ENCODE measurements at regions not wholly inside any gene's neighbourhood (a gene's known extent, or its start where the extent isn't known, plus 50 kb on each side); places are given as distances from the start of the nearest gene placed in this dataset.

- Histone ChIP-seq H3K36me3 (no peaks in the 10 kb centered on the region), H3K27me3 (peaks cover 5% of the 10 kb centered on the region; the same call in 1 of the 2 replicates), H3K4me3 (no peak overlapping the region), H3K27ac (no peak overlapping the region), H3K9me3 (replicated peaks) (no peaks in the 10 kb centered on the region), H3K4me1 (no peaks in the 10 kb centered on the region)
- no peak for DNase-seq
These were observed 300.3 kb upstream of the IGFBP7 start for GRCh38 chr4:57410331-57411052.

- Histone ChIP-seq H3K4me3 (no peak overlapping the region), H3K27me3 (peaks cover 5% of the 10 kb centered on the region; the same call in 1 of the 2 replicates), H3K27ac (no peak overlapping the region), H3K36me3 (no peaks in the 10 kb centered on the region), H3K4me1 (no peaks in the 10 kb centered on the region), H3K9me3 (replicated peaks) (no peaks in the 10 kb centered on the region)
- DNase-seq, result no peak
These were observed 295.2 kb upstream of the IGFBP7 start for GRCh38 chr4:57405359-57405758.

- Histone ChIP-seq H3K9me3 (replicated peaks) (no peaks in the 10 kb centered on the region), H3K27me3 (peaks cover 5% of the 10 kb centered on the region; the same call in 1 of the 2 replicates), H3K36me3 (no peaks in the 10 kb centered on the region), H3K4me3 (no peak overlapping the region), H3K27ac (no peak overlapping the region), H3K4me1 (no peaks in the 10 kb centered on the region)
- no peak for DNase-seq
These were observed 294.3 kb upstream of the IGFBP7 start for GRCh38 chr4:57404483-57404882.

- DNase-seq, result no peak
- Histone ChIP-seq H3K4me3 (no peak overlapping the region), H3K9me3 (replicated peaks) (no peaks in the 10 kb centered on the region), H3K27me3 (peaks cover 5% of the 10 kb centered on the region; the same call in 1 of the 2 replicates), H3K4me1 (no peaks in the 10 kb centered on the region), H3K27ac (no peak overlapping the region), H3K36me3 (no peaks in the 10 kb centered on the region)
These were observed 293.4 kb upstream of the IGFBP7 start for GRCh38 chr4:57403591-57403990.

DNA sequence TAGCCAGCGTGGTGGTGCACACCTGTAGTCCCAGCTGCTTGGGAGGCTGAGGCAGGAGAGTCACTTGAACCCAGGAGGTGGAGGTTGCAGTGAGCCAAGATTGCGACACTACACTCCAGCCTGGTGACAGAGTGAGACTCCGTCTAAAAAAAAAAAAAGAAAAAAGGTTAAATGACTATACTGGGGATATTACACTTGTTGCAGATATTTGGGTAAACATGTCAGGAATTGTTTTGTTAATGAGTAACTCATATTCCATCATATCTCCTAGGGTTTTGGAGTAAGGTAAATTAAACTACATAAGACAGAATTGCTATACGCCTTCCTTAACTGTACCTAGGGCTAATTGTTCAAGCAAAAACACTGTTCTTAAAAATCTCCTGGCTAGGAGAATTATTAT lies 291.4 kb upstream of the IGFBP7 start:
- no peak for DNase-seq
- Histone ChIP-seq H3K27me3 (no peaks in the 10 kb centered on the region), H3K36me3 (no peaks in the 10 kb centered on the region), H3K27ac (no peak overlapping the region), H3K9me3 (replicated peaks) (no peaks in the 10 kb centered on the region), H3K4me3 (no peak overlapping the region), H3K4me1 (no peaks in the 10 kb centered on the region)

GRCh38 chr4:57378766-57379165 lies 268.6 kb upstream of the IGFBP7 start:
- Histone ChIP-seq H3K9me3 (replicated peaks) (no peaks in the 10 kb centered on the region; the same call in 1 of the 2 replicates), H3K27me3 (no peaks in the 10 kb centered on the region), H3K4me3 (no peak overlapping the region), H3K4me1 (no peaks in the 10 kb centered on the region), H3K27ac (no peak overlapping the region), H3K36me3 (no peaks in the 10 kb centered on the region)
- no peak for DNase-seq

GRCh38 chr4:57374866-57375595 lies 264.8 kb upstream of the IGFBP7 start:
- H3K4me3 ChIP-seq, result no peak overlapping the region
- H3K4me1 ChIP-seq, result no peaks in the 10 kb centered on the region
- H3K27me3 ChIP-seq, result no peaks in the 10 kb centered on the region
- H3K27ac ChIP-seq, result no peak overlapping the region
- no peaks in the 10 kb centered on the region for H3K36me3 ChIP-seq
- no peak for DNase-seq
- H3K9me3 ChIP-seq (replicated peaks), result no peaks in the 10 kb centered on the region; the same call in 1 of the 2 replicates

DNA sequence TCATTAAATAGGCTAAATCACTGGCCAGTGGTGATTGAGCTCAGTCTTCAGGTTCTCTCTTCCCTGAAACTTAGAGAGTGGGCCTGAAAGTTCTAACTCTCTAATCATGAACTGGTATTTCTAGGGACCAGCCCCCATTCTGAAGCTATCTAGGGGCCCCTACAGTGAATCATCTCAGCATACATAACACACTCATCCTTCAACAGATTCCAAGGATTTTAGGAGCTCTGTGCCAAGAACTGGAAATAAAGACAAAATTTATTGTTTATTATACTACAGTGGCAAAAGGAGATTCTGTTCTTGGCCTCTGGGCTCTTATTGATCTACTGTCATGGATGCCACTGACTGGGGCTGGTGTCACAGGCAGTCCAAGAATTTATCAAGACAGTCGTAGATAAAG lies 263.8 kb upstream of the IGFBP7 start:
- no peak overlapping the region for H3K4me3 ChIP-seq
- H3K9me3 ChIP-seq (replicated peaks), result no peaks in the 10 kb centered on the region
- no peaks in the 10 kb centered on the region for H3K4me1 ChIP-seq
- no peak for DNase-seq
- H3K27ac ChIP-seq, result no peak overlapping the region
- H3K36me3 ChIP-seq, result no peaks in the 10 kb centered on the region
- no peaks in the 10 kb centered on the region for H3K27me3 ChIP-seq

GRCh38 chr4:57371671-57372070 lies 261.5 kb upstream of the IGFBP7 start:
- no peaks in the 10 kb centered on the region for H3K9me3 ChIP-seq (replicated peaks)
- no peak overlapping the region for H3K27ac ChIP-seq
- H3K36me3 ChIP-seq, result no peaks in the 10 kb centered on the region
- DNase-seq, result no peak
- no peak overlapping the region for H3K4me3 ChIP-seq
- H3K4me1 ChIP-seq, result no peaks in the 10 kb centered on the region
- no peaks in the 10 kb centered on the region for H3K27me3 ChIP-seq

DNA sequence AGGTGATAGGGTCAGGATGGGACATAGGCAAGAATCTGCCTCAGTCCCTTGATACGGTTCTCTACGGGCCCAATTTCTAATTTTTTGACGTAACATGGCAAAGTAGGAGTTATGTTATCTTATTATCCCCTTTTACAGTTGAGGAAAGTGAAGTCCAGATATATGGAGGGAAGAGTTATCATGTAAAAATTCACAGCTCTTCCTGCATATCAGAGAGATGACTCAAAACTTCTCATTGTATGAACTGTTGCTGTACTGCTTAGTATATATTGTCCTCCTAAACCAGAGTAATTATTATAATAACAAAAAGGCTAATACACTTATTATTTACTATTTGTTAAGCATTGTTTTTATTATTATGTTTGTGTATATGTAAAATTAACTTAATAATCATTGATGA lies 260.5 kb upstream of the IGFBP7 start:
- Histone ChIP-seq H3K4me3 (no peak overlapping the region), H3K27ac (no peak overlapping the region), H3K9me3 (replicated peaks) (no peaks in the 10 kb centered on the region), H3K36me3 (no peaks in the 10 kb centered on the region), H3K27me3 (no peaks in the 10 kb centered on the region), H3K4me1 (no peaks in the 10 kb centered on the region)
- no peak for DNase-seq

DNA sequence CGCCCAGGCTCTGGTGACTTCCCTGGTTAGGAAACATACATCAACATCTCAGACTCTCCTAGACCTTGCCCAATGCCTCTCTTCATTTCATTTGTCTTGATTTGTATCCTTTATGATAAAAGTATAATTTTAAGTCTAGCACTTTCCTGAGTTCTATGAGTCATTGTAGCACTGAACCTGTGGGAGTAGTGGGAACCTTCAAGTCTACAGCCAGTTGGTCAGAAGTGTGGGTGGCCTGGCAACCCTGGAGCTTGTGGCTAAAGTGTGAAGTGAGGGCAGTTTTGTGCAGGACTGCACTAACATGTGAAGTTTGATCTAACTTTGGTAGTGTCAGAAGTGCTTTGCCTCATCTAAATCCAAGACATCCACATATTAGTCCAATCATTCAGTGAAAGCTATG lies 259.3 kb upstream of the IGFBP7 start:
- H3K27me3 ChIP-seq, result no peaks in the 10 kb centered on the region
- no peaks in the 10 kb centered on the region for H3K36me3 ChIP-seq
- no peaks in the 10 kb centered on the region for H3K9me3 ChIP-seq (replicated peaks)
- H3K4me3 ChIP-seq, result no peak overlapping the region
- no peak for DNase-seq
- H3K4me1 ChIP-seq, result no peaks in the 10 kb centered on the region
- H3K27ac ChIP-seq, result no peak overlapping the region

DNA sequence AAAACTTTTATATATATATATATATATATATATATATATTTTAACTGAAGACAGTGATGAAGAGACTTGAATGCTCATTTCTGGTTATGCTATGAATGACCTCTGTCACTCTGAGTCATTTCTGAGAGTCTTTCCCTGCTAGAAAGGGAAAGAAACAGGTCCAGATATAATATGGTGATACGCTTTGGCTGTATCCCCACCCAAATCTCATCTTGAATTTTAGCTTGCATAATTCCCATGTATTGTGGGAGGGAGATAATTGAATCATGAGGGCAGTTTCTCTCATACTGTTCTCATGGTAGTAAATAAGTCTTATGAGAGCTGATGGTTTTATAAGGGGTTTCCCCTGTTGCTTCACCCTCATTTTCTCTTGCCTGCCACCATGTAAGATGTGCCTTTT lies 254.1 kb upstream of the IGFBP7 start:
- H3K4me3 ChIP-seq, result no peak overlapping the region
- no peaks in the 10 kb centered on the region for H3K27me3 ChIP-seq
- H3K4me1 ChIP-seq, result no peaks in the 10 kb centered on the region
- no peak for DNase-seq
- H3K36me3 ChIP-seq, result no peaks in the 10 kb centered on the region
- no peak overlapping the region for H3K27ac ChIP-seq
- H3K9me3 ChIP-seq (replicated peaks), result 0 out of 2 replicates have a peak, but pooled peaks cover 3% of the 10 kb centered on the region

- no peak for DNase-seq
- H3K27me3 ChIP-seq, result no peaks in the 10 kb centered on the region
- H3K36me3 ChIP-seq, result no peaks in the 10 kb centered on the region
- no peaks in the 10 kb centered on the region for H3K4me1 ChIP-seq
- H3K4me3 ChIP-seq, result no peak overlapping the region
- 0 out of 2 replicates have a peak, but pooled peaks cover 3% of the 10 kb centered on the region for H3K9me3 ChIP-seq (replicated peaks)
- H3K27ac ChIP-seq, result no peak overlapping the region
These were observed 253.2 kb upstream of the IGFBP7 start for GRCh38 chr4:57363346-57363745.

DNA sequence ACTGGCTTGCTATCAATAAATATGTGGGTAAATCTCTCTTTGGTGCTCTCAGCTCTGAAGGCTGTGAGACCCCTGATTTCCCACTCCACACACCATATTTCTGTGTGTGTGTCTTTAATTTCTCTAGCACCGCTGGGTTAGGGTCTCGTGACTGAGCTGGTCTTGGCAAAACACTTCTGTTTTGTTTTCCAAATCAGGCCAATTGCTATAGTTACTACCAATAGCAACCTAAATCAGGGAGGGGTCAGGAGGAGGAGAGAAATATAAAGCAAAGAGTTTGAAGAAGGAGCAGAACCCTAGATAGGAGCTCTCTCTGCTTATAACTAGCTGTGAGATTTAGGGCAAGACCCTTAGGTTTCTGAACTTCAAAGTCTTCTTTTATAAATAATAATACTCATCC lies 250.5 kb upstream of the IGFBP7 start:
- H3K4me3 ChIP-seq, result no peak overlapping the region
- no peaks in the 10 kb centered on the region for H3K27me3 ChIP-seq
- no peak overlapping the region for H3K27ac ChIP-seq
- DNase-seq, result no peak
- 0 out of 2 replicates have a peak, but pooled peaks cover 3% of the 10 kb centered on the region for H3K9me3 ChIP-seq (replicated peaks)
- H3K4me1 ChIP-seq, result no peaks in the 10 kb centered on the region
- no peaks in the 10 kb centered on the region for H3K36me3 ChIP-seq

GRCh38 chr4:57355101-57355665 lies 245.0 kb upstream of the IGFBP7 start:
- Histone ChIP-seq H3K9me3 (replicated peaks) (no peaks in the 10 kb centered on the region), H3K27ac (no peak overlapping the region), H3K4me1 (no peaks in the 10 kb centered on the region), H3K4me3 (no peak overlapping the region), H3K27me3 (no peaks in the 10 kb centered on the region), H3K36me3 (no peaks in the 10 kb centered on the region)
- DNase-seq, result no peak
